Caki2 (cell line): ENCODE measurements at regions not wholly inside any gene's neighbourhood (a gene's known extent, or its start where the extent isn't known, plus 50 kb on each side); places are given as distances from the start of the nearest gene placed in this dataset.

Experiments used
- DNase-seq: peaks from one replicate; pipeline ENCODE4 v3.0.0-alpha.2; 2015; ENCODE audit warnings: low read depth
- in situ Hi-C: cut with HindIII; loops from 2 replicates; pipeline ENCODE4 v1.10.0; 2016; ENCODE audit warnings: low sequenced_read_pairs, low pct_unique_long_range_greater_than_20kb, mixed read lengths

- in situ Hi-C loops, result no loop called here
- no peak for DNase-seq
Measured at GRCh38 chr5:173804579-173804978, 83.6 kb upstream of the CPEB4 start.

- in situ Hi-C loops, result no loop called here
- no peak for DNase-seq
Measured at GRCh38 chr5:173806270-173807035, 81.7 kb upstream of the CPEB4 start.

- no peak for DNase-seq
- in situ Hi-C loops, result no loop called here
Measured at GRCh38 chr5:173807181-173807655, 80.9 kb upstream of the CPEB4 start.

GRCh38 chr5:173808079-173808808 is 79.9 kb upstream of the CPEB4 start:
- DNase-seq, result no peak

GRCh38 chr5:173809014-173809413 is 79.1 kb upstream of the CPEB4 start:
- in situ Hi-C loops, result no loop called here
- no peak for DNase-seq

More at GRCh38 chr5:173808079-173808808, 79.9 kb upstream of the CPEB4 start:
- in situ Hi-C loops, result no loop called here

- no peak for DNase-seq
- in situ Hi-C loops, result no loop called here
Measured at GRCh38 chr5:173812811-173813550, 75.2 kb upstream of the CPEB4 start.

- no peak for DNase-seq
- in situ Hi-C loops, result no loop called here
Measured at GRCh38 chr5:173814053-173814452, 74.1 kb upstream of the CPEB4 start.

- in situ Hi-C loops, result no loop called here
- no peak for DNase-seq
Measured at GRCh38 chr5:173815571-173815970, 72.6 kb upstream of the CPEB4 start.

- DNase-seq, result no peak
- in situ Hi-C loops, result no loop called here
Measured at GRCh38 chr5:173816728-173817127, 71.4 kb upstream of the CPEB4 start.

- no peak for DNase-seq
- in situ Hi-C loops, result no loop called here
Measured at GRCh38 chr5:173817561-173817960, 70.6 kb upstream of the CPEB4 start.

- DNase-seq, result no peak
- in situ Hi-C loops, result no loop called here
Measured at GRCh38 chr5:173819521-173819920, 68.6 kb upstream of the CPEB4 start.

GRCh38 chr5:173823274-173823644 is 64.9 kb upstream of the CPEB4 start:
- in situ Hi-C loops, result no loop called here
- no peak for DNase-seq

GRCh38 chr5:173823721-173824567 is 64.2 kb upstream of the CPEB4 start:
- peak; percentile 80 for DNase-seq
- in situ Hi-C loops, result no loop called here

GRCh38 chr5:173825215-173825865 is 62.8 kb upstream of the CPEB4 start:
- DNase-seq, result no peak
- in situ Hi-C loops, result no loop called here

- DNase-seq, result no peak
- in situ Hi-C loops, result no loop called here
Measured at GRCh38 chr5:173826086-173826427, 62.1 kb upstream of the CPEB4 start.

- in situ Hi-C loops, result no loop called here
- DNase-seq, result peak; percentile 74
Measured at GRCh38 chr5:173826428-173827350, 61.5 kb upstream of the CPEB4 start.

GRCh38 chr5:173828952-173829351 is 59.2 kb upstream of the CPEB4 start:
- DNase-seq, result no peak
- in situ Hi-C loops, result no loop called here
